ENCODE measurements at regions not wholly inside any gene's neighbourhood (a gene's known extent, or its start where the extent isn't known, plus 50 kb on each side); places are given as distances from the start of the nearest gene placed in this dataset.

DNA sequence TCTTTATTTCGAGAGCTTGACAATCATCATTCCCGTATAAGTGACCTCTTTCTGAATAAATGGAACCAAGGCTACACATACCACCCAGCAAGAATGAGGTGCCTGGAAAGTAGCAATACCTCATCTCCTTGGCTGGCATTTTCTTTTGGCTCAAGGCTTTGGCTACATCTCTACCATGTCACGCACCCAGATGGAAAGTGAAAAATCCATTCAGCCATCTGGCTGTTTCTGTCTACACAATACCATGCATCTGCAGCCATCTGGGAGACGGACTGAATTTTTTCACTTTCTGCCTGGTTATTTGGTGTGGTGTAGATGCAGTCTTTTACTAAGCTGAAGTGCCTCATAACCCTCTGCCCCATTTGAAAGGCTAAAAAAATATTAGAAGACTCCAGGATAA lies 566.9 kb downstream of the BCL11A start:
- no peak for DNase-seq (ENCODE audit: low read depth)
- H3K4me3 ChIP-seq (ENCODE audit: low read length), result no peak overlapping the region
- TF ChIP-seq, protein P1, sequence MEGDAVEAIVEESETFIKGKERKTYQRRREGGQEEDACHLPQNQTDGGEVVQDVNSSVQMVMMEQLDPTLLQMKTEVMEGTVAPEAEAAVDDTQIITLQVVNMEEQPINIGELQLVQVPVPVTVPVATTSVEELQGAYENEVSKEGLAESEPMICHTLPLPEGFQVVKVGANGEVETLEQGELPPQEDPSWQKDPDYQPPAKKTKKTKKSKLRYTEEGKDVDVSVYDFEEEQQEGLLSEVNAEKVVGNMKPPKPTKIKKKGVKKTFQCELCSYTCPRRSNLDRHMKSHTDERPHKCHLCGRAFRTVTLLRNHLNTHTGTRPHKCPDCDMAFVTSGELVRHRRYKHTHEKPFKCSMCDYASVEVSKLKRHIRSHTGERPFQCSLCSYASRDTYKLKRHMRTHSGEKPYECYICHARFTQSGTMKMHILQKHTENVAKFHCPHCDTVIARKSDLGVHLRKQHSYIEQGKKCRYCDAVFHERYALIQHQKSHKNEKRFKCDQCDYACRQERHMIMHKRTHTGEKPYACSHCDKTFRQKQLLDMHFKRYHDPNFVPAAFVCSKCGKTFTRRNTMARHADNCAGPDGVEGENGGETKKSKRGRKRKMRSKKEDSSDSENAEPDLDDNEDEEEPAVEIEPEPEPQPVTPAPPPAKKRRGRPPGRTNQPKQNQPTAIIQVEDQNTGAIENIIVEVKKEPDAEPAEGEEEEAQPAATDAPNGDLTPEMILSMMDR (conservative IDR thresholded peaks at IDR 0.05; ENCODE audit: low read depth, low read length), result no peak

DNA sequence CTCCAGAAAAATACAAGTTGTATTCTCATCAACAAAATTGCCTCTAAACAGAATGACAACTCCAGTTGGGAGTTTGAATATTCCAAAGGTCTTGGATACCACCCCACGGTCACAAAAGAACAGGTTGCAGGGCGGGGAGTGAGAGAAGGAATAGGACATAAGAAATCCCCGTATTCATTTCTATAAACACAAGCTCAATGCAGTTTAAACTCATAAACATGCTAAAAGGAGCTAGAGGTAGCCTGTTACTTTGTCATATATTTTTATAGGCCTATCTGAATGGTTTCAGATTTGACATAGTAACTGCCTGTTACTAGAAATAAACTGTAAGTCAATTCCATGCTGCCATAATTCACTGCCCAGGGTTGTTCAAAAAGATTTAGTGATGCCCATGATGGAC lies 567.5 kb downstream of the BCL11A start:
- no peak overlapping the region for H3K4me3 ChIP-seq (ENCODE audit: low read length)
- no peak for DNase-seq (ENCODE audit: low read depth)
- TF ChIP-seq, protein P1 (conservative IDR thresholded peaks at IDR 0.05; ENCODE audit: low read depth, low read length), result no peak

DNA sequence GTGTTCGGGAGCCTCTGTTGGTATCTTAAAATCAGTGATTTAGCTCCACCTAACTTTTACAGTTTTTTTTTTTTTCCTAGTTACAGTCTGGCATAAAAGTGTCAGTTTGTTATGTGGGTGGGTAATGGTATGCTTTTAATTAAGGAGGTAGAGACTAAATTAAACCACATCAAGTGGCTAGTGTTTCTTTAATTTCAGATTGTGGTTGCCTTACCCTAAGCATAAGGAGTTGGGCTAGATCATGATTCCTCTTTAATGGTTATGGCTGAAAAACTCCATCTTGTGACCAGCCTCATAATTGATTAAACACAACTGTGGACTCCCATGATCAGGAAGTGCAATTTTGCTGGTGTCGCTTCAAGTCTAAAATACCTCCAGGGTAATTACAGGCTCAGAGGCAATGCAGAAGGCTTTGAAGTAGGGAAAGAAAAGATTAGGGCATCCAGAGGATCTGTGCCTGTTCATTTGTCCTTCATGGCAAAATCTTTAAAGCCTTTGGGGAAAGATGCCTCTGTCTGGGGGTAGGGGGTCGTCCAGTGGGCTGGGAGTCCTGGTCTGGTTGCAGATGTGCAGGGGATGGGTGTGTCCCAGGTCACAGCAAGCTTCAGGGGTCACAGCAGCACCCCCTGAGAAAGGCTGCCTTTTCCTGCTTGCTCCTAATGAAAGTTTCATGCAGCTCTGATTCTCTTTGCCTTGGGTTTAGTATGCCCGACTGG lies 579.2 kb downstream of the BCL11A start:
- H3K4me3 ChIP-seq (ENCODE audit: low read length), result no peak overlapping the region
- TF ChIP-seq, protein P1 (conservative IDR thresholded peaks at IDR 0.05; ENCODE audit: low read depth, low read length), result no peak
- no peak for DNase-seq (ENCODE audit: low read depth)

DNA sequence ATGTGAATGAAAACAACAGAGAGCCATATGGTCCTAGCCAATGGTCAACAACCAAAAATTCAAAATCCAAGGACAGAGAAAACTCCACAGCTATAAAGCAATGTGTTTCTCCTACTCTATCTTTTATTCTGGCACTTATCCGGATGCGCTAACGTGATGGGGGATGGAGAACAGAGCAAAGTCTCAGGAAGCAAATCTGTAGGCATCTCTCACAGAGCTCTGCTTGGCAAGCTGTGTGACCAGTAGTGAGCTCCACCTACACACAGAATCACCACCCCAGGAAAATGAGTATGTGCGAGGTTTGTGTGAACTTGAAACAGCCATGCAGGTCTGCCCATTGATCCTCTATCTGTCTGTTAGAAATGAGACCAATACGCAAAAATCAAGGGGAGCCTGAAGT lies 584.3 kb downstream of the BCL11A start:
- no peak overlapping the region for H3K4me3 ChIP-seq (ENCODE audit: low read length)
- TF ChIP-seq, protein P1 (conservative IDR thresholded peaks at IDR 0.05; ENCODE audit: low read depth, low read length), result no peak
- no peak for DNase-seq (ENCODE audit: low read depth)

DNA sequence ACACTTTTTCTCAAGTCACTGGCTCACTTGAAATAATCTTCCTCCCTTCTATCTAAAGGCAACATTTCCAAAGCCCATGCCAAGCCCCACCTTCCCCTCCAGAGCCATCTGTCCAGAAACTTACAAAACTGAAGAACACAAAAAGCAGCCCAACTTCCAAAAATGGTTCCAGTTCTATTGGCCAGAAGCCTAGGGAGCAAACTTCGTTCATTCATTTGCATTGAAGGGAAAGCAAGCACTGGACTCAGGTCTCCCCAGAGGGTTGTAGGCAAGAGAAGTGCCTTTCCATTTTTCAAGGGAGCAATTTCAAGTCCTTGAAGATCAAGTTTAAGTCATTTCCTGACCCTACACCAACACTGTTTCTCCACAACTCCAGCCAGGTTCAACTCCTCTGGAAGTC lies 585.0 kb downstream of the BCL11A start:
- DNase-seq (ENCODE audit: low read depth), result no peak
- TF ChIP-seq, protein P1 (conservative IDR thresholded peaks at IDR 0.05; ENCODE audit: low read depth, low read length), result no peak

DNA sequence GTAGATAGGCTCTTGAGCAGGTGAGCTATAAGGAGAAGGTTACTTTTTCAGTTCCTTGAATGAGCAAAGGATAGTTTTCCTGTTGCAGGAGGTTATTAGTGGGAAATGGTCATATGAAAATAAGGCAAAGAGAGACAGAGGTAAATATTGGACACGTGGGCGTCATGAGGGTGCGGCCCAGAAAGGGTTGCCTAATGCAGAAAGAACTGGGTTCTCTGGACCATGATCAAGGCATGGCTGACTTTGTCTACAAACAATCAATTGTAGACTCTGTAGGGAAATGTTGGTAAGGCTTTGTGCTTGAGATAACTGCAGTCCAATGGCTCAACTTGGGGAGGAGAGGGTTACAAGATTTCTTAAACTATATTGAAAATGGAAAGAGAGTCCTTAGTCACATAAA lies 585.8 kb downstream of the BCL11A start:
- no peak for DNase-seq (ENCODE audit: low read depth)
- no peak overlapping the region for H3K4me3 ChIP-seq (ENCODE audit: low read length)
- TF ChIP-seq, protein P1 (conservative IDR thresholded peaks at IDR 0.05; ENCODE audit: low read depth, low read length), result no peak

More for the DNA sequence above, 585.0 kb downstream of the BCL11A start:
- H3K4me3 ChIP-seq (ENCODE audit: low read length), result no peak overlapping the region

DNA sequence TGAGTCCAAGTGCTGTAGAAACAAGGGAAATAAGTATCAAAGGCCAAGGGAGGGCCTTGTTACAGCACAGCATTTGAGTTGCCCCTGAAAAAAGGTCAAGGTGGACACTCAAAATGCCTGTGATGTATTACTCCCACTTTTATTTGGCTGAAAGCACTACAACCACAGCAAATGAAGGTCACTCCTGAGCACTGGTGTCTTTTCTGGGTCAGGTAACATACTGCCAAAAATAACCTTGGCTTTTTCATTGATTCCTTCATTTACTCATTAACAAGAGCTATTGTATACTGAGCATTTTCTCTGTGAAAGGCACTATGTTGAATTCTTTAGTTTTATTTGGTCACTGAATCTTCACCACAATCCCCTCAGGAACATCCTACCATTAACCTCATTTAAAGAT lies 590.3 kb downstream of the BCL11A start:
- TF ChIP-seq, protein P1 (conservative IDR thresholded peaks at IDR 0.05; ENCODE audit: low read depth, low read length), result no peak
- no peak for DNase-seq (ENCODE audit: low read depth)
- no peak overlapping the region for H3K4me3 ChIP-seq (ENCODE audit: low read length)

Measured in retinal pigment epithelial cell (primary cell).